Fibroblast of pulmonary artery (primary cell): ENCODE measurements at regions not wholly inside any gene's neighbourhood (a gene's known extent, or its start where the extent isn't known, plus 50 kb on each side); places are given as distances from the start of the nearest gene placed in this dataset.
A peak's percentile ranks its signal among the peaks of the same experiment; 100 is the strongest.

Experiments used
- DNase-seq: peaks from one replicate; pipeline ENCODE4 v3.0.0-alpha.2; 2010; ENCODE audit warnings: low read depth
- H3K4me3 ChIP-seq: replicated peaks from 2 replicates; pipeline ENCODE4 v1.5.1; 2011; ENCODE audit warnings: low read depth, mild to moderate bottlenecking, control low read depth, low read length, moderate library complexity
- TF ChIP-seq, protein P1 (sequence below): IDR thresholded peaks from 2 replicates; pipeline ENCODE4 v1.5.1; 2011; ENCODE audit warnings: mild to moderate bottlenecking, control low read depth, low read length, inconsistent platforms; ENCODE audit errors: missing control alignments

DNA sequence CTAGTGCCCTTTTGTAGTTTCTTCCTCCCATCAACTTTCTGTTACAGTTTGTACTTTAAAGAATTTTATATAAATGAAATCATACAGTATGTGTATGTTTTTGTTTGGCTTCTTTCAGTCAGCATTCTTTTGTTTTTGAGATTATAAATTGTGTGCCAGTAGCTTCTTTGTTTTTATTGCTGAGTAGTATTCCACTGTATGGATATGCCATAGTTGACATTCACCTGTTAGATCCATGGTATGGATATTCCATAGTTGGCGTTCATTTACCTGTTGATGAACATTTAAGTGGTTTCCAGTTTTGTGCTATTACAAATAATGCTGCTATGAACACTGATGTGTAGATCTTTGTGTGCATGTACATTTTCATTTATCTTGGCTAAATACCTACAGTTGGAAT lies 70.8 kb upstream of the SYPL1 start:
- DNase-seq = no peak
- TF ChIP-seq, protein P1, sequence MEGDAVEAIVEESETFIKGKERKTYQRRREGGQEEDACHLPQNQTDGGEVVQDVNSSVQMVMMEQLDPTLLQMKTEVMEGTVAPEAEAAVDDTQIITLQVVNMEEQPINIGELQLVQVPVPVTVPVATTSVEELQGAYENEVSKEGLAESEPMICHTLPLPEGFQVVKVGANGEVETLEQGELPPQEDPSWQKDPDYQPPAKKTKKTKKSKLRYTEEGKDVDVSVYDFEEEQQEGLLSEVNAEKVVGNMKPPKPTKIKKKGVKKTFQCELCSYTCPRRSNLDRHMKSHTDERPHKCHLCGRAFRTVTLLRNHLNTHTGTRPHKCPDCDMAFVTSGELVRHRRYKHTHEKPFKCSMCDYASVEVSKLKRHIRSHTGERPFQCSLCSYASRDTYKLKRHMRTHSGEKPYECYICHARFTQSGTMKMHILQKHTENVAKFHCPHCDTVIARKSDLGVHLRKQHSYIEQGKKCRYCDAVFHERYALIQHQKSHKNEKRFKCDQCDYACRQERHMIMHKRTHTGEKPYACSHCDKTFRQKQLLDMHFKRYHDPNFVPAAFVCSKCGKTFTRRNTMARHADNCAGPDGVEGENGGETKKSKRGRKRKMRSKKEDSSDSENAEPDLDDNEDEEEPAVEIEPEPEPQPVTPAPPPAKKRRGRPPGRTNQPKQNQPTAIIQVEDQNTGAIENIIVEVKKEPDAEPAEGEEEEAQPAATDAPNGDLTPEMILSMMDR = no peak
- no peak overlapping the region for H3K4me3 ChIP-seq

DNA sequence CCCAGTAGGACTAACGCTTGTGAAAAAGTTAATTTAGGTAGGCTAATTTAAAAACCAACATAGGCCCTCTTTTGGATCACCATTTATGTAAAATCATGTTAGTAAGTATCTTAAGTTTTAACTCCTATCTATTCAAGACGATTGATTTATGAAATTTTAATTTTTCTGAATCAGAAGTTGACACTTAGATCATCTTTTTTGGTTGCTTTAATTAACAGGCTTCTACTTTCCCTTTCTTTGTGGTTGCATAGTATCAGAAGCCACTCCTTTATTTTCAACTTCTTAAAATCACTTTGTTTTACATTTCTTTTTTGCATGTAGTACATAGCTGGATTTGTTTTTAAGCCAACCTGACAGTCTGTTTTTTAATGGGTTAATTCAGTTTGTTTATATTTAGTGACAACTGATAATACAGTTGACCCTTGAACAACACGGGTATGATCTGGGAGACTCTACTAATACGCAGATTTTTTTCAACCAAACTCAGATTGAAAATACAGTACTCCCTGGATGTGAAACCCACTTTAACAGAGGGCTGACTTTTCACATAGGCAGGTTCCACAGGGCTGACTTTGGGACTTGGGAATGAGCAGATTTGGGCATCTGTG lies 69.7 kb upstream of the SYPL1 start:
- no peak overlapping the region for H3K4me3 ChIP-seq
- TF ChIP-seq, protein P1 = no peak
- no peak for DNase-seq

GRCh38 chr7:106180721-106181120 lies 68.6 kb upstream of the SYPL1 start:
- H3K4me3 ChIP-seq = no peak overlapping the region
- DNase-seq = no peak
- TF ChIP-seq, protein P1 = no peak

DNA sequence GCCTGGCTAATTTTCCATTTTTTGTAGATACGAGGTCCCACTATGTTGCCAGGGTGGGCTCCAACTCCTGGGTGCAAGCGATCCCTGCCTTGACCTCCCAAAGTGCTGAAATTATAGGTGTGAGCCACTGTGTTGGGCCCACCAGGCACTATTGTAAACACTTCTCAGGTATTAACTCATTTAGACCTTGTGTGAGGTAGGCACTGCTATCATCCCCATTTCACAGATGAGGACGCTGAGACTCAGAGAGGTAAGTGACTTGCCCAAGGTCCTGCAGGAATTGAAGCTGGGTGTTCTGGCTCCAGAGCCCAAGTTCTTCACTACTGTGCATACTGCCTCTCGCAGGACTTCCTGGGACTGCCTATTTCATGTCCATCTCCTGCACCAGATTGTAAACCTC lies 67.1 kb upstream of the SYPL1 start:
- TF ChIP-seq, protein P1 = no peak
- H3K4me3 ChIP-seq = no peak overlapping the region
- no peak for DNase-seq

DNA sequence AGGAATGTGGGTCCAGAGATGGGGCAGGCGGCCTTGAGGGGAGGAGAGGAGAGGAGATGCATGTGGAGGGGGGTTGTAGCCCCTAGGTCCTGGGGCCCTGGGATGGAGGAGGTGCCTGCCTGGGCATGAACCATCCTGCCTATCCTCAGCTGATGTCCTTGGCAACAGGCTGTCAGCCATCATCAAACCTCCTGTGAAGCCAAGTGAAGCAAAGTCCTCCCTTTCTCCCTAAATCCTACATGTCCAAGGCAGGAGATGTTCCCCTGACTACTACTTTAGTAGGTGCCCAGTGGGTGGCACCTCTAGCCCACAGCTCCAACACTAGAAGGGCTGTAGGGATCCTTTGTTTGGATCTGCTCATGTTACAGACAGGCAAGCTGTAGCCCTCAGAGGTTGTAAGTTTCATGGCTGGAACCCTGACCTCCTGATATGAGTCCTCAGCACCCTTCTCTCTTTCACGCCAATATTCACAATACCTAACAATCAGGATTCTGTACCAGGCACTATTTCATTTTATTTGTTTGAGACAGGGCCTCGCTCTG lies 66.6 kb upstream of the SYPL1 start:
- no peak overlapping the region for H3K4me3 ChIP-seq
- TF ChIP-seq, protein P1 = peak; percentile 57
- peak; percentile 83 for DNase-seq

DNA sequence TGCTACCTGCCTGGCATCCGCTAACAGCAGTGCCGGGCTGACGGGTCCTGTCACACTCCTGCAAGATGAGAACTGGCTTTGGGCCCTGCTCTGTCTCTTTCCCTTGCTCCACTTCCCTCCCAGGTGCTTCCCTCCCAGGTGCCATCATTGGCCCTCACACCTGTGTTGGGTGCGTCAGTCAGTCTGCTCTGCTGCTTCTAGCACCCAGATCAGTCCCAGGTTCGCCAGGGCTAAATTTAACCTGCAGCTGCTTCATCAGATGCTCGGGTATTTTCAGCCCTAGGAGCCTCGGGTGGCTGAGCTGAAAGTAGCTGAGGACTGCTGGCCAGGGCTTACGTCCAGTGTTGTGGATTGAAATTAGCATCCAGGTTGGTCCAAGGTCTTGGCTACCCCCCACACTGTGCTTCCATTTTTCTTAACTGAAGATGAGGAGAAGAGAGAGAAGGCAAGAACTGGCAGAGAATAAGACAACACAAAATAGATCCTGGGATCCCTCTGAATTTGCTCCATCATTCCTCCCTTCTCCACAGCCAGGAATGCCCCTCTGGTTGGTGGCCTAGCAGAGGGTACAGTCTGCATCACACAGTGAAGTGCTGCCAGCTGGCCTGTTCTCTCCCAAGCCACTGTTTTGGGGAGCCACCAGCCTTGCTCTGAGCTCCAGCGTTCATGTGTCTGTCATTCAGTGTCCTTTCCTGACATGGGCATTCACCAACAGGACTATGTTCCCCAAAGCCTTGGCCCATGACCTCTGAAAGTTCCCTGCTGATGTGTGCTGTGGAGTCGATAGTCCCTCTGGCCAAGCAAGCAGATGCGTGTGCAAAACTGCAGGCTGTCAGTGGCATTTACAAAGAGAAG lies 65.9 kb upstream of the SYPL1 start:
- DNase-seq = no peak
- TF ChIP-seq, protein P1 = no peak
- no peak overlapping the region for H3K4me3 ChIP-seq
